OCI-LY1 (cell line): ENCODE measurements at regions not wholly inside any gene's neighbourhood (a gene's known extent, or its start where the extent isn't known, plus 50 kb on each side); places are given as distances from the start of the nearest gene placed in this dataset.

Source experiments
- H2AFZ ChIP-seq: fragments of 200-600 bp; sonication (generic), shearing (Covaris generic); 2 replicates; pipeline ENCODE4 v1.6.0; 2014; ENCODE audit warnings: antibody characterized with exemption, mild to moderate bottlenecking, low read length
- H3F3A ChIP-seq: fragments of 200-600 bp; sonication (generic), shearing (Covaris generic); 2 replicates; pipeline ENCODE4 v1.6.0; 2014; ENCODE audit warnings: mild to moderate bottlenecking, antibody characterized with exemption, low read length, moderate library complexity; ENCODE audit not compliant: insufficient read depth
- H3K27ac ChIP-seq: fragments of 200-600 bp; sonication (generic); 2 replicates; pipeline ENCODE4 v1.5.1; 2014; ENCODE audit warnings: low read length, mixed run types, mild to moderate bottlenecking, low read depth; ENCODE audit not compliant: poor library complexity, severe bottlenecking
- H3K27me3 ChIP-seq: fragments of 200-600 bp; sonication (generic); 2 replicates; pipeline ENCODE4 v1.6.0; 2014; ENCODE audit warnings: antibody characterized with exemption, mild to moderate bottlenecking, low read length, moderate library complexity; ENCODE audit not compliant: insufficient read depth
- H3K36me3 ChIP-seq: fragments of 200-600 bp; sonication (generic); 2 replicates; pipeline ENCODE4 v1.6.1; 2014; ENCODE audit warnings: mild to moderate bottlenecking, antibody characterized with exemption, low read length, moderate library complexity, mixed read lengths; ENCODE audit not compliant: insufficient read depth
- H3K4me1 ChIP-seq: fragments of 200-600 bp; sonication (generic); 2 replicates; pipeline ENCODE4 v1.5.1; 2014; ENCODE audit warnings: mild to moderate bottlenecking, low read length, moderate library complexity; ENCODE audit not compliant: insufficient read depth, severe bottlenecking
- H3K4me2 ChIP-seq: fragments of 200-600 bp; sonication (generic), shearing (Covaris generic); 2 replicates; pipeline ENCODE4 v1.6.1; 2014; ENCODE audit warnings: low read length
- H3K4me3 ChIP-seq: fragments of 200-600 bp; sonication (generic); 2 replicates; pipeline ENCODE4 v1.5.1; 2014; ENCODE audit warnings: low read length, low read depth, mild to moderate bottlenecking, mixed read lengths; ENCODE audit not compliant: poor library complexity, severe bottlenecking
- H3K79me2 ChIP-seq: fragments of 200-600 bp; shearing (Covaris generic); 2 replicates; pipeline ENCODE4 v1.6.1; 2016; ENCODE audit warnings: mixed run types, low read length, mixed read lengths; ENCODE audit not compliant: insufficient read depth
- H3K9ac ChIP-seq: fragments of 200-600 bp; sonication (generic), shearing (Covaris generic); 2 replicates; pipeline ENCODE4 v1.6.1; 2014; ENCODE audit warnings: mild to moderate bottlenecking, low read length, mixed read lengths
- H3K9me2 ChIP-seq: fragments of 200-600 bp; sonication (generic), shearing (Covaris generic); 2 replicates; pipeline ENCODE4 v1.6.1; 2014; ENCODE audit warnings: low read depth, mild to moderate bottlenecking, low read length, mixed read lengths
- H3K9me3 ChIP-seq: fragments of 200-600 bp; shearing (Covaris generic); 2 replicates; pipeline ENCODE4 v1.6.1; 2014; ENCODE audit warnings: low read length, mixed read lengths
- H4K20me1 ChIP-seq: fragments of 200-600 bp; sonication (generic), shearing (Covaris generic); 2 replicates; pipeline ENCODE4 v1.6.0; 2016; ENCODE audit warnings: mild to moderate bottlenecking, low read length; ENCODE audit not compliant: insufficient read depth
- EZH2 ChIP-seq: fragments of 200-600 bp; sonication (generic), shearing (Covaris generic); IDR thresholded peaks from 2 replicates; pipeline ENCODE4 v1.8.0; 2017; ENCODE audit warnings: borderline replicate concordance, mixed run types, mild to moderate bottlenecking, antibody characterized with exemption, low read length, moderate library complexity, mixed read lengths
- TF ChIP-seq, protein P1 (sequence below): fragments of 200-600 bp; sonication (generic), shearing (Covaris generic); IDR thresholded peaks from 2 replicates; pipeline ENCODE4 v1.5.1; 2017; ENCODE audit warnings: mild to moderate bottlenecking, antibody characterized with exemption, low read length, moderate library complexity, mixed read lengths

DNA sequence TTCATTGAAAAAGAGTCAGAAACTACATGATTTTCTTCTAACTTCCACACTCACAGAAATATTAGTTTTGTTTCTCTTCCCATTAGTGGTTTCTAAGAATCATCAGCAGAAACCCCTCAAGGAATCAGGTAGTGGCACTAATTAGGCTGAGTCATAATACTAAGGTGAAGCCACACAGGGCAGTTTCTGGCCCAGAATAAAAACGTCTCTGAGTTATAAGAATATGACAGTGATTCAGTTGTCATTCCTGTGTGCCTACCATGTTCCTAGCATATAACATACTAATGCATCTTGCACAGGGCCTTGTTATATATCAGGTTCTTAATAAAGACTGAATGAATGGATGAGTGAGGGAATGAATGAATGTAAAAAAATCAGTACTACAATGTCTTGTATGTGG lies 206.0 kb upstream of the PLEKHG7 start:
- Histone ChIP-seq H3K79me2 (no peaks in the 10 kb centered on the region), H2AFZ (no peak overlapping the region), H3F3A (no peaks in the 10 kb centered on the region), H3K9me3 (no peaks in the 10 kb centered on the region), H3K4me1 (peaks cover 9% of the 10 kb centered on the region), H3K9ac (no peak overlapping the region), H3K9me2 (no peaks in the 10 kb centered on the region), H3K4me3 (no peak overlapping the region), H3K27me3 (no peaks in the 10 kb centered on the region), H3K27ac (no peak overlapping the region), H4K20me1 (no peaks in the 10 kb centered on the region), H3K36me3 (0 out of 2 replicates have a peak, but pooled peaks cover 3% of the 10 kb centered on the region), H3K4me2 (no peak overlapping the region)
- TF ChIP-seq EZH2, result no peak
- TF ChIP-seq, protein P1, sequence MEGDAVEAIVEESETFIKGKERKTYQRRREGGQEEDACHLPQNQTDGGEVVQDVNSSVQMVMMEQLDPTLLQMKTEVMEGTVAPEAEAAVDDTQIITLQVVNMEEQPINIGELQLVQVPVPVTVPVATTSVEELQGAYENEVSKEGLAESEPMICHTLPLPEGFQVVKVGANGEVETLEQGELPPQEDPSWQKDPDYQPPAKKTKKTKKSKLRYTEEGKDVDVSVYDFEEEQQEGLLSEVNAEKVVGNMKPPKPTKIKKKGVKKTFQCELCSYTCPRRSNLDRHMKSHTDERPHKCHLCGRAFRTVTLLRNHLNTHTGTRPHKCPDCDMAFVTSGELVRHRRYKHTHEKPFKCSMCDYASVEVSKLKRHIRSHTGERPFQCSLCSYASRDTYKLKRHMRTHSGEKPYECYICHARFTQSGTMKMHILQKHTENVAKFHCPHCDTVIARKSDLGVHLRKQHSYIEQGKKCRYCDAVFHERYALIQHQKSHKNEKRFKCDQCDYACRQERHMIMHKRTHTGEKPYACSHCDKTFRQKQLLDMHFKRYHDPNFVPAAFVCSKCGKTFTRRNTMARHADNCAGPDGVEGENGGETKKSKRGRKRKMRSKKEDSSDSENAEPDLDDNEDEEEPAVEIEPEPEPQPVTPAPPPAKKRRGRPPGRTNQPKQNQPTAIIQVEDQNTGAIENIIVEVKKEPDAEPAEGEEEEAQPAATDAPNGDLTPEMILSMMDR, result no peak

DNA sequence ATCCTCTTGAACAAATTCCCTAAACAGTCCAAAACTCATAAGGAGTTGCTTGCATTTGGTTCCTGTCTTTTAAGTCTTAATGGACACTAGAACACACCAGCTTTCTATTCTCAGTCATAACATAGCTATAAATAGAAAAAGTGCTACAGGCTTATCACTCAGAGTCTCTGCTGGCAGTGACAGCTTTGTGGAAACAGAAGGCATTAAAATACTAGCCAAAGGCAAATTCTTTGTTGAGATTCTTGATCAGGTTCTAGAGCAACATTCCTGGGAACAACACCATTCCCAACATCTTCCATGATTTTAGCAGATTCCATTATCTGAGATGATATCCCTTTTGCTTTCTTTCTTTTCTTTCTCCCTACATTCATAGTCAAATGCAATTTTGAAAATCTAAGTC lies 207.7 kb upstream of the PLEKHG7 start:
- H3K4me2 ChIP-seq, result no peak overlapping the region
- H3K79me2 ChIP-seq, result no peaks in the 10 kb centered on the region
- no peaks in the 10 kb centered on the region for H3F3A ChIP-seq
- H3K9me3 ChIP-seq, result no peaks in the 10 kb centered on the region
- H3K9ac ChIP-seq, result no peak overlapping the region
- H3K27me3 ChIP-seq, result no peaks in the 10 kb centered on the region
- no peak overlapping the region for H3K27ac ChIP-seq
- no peak overlapping the region for H3K4me3 ChIP-seq
- TF ChIP-seq, protein P1, result no peak
- no peak for TF ChIP-seq EZH2
- no peak overlapping the region for H2AFZ ChIP-seq
- H3K36me3 ChIP-seq, result peaks cover 12% of the 10 kb centered on the region; the same call in 1 of the 2 replicates
- H4K20me1 ChIP-seq, result no peaks in the 10 kb centered on the region
- H3K4me1 ChIP-seq, result peaks cover 4% of the 10 kb centered on the region
- H3K9me2 ChIP-seq, result no peaks in the 10 kb centered on the region

DNA sequence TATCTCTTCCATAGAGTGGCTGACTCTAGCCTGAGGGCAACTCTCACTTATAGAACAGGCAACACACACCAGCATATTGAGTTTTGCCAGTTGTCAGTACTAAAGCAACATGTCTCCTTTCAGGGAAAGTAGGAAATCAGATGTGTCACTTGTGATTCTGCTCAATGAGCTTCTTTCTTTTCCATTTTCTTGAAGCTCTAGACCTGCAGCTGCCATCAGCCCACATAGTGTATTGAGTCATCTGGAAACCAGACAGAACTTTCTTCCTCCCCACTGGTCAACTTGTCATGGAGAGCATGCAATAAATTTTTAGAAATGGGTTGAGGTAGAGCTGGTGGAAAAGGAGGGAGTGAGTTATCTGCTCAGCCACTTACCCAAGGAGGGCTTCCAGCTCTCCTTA lies 209.0 kb upstream of the PLEKHG7 start:
- Histone ChIP-seq H3K27me3 (no peaks in the 10 kb centered on the region), H3K9ac (no peak overlapping the region), H2AFZ (no peak overlapping the region), H3K36me3 (peaks cover 14% of the 10 kb centered on the region), H3K27ac (no peak overlapping the region), H3K9me3 (no peaks in the 10 kb centered on the region), H3K4me2 (no peak overlapping the region), H3K9me2 (no peaks in the 10 kb centered on the region), H3K4me3 (no peak overlapping the region), H4K20me1 (no peaks in the 10 kb centered on the region), H3K79me2 (no peaks in the 10 kb centered on the region), H3F3A (no peaks in the 10 kb centered on the region), H3K4me1 (peaks cover 11% of the 10 kb centered on the region)
- TF ChIP-seq, protein P1, result no peak
- TF ChIP-seq EZH2, result no peak
